22Rv1 (cell line): ENCODE measurements at regions not wholly inside any gene's neighbourhood (a gene's known extent, or its start where the extent isn't known, plus 50 kb on each side); places are given as distances from the start of the nearest gene placed in this dataset.
A peak's percentile ranks its signal among the peaks of the same experiment; 100 is the strongest.

ENCODE experiments used
- H3K27ac ChIP-seq: fragments of 450-650 bp; 2 replicates; pipeline ENCODE4 v1.5.1; 2017
- CTCF ChIP-seq: fragments of 450-650 bp; IDR thresholded peaks from 2 replicates; pipeline ENCODE4 v1.5.1; 2017; ENCODE audit warnings: mild to moderate bottlenecking
- ZFX ChIP-seq: fragments of 450-650 bp; IDR thresholded peaks from 2 replicates; pipeline ENCODE4 v1.6.1; 2017; ENCODE audit warnings: antibody characterized with exemption, borderline replicate concordance

DNA sequence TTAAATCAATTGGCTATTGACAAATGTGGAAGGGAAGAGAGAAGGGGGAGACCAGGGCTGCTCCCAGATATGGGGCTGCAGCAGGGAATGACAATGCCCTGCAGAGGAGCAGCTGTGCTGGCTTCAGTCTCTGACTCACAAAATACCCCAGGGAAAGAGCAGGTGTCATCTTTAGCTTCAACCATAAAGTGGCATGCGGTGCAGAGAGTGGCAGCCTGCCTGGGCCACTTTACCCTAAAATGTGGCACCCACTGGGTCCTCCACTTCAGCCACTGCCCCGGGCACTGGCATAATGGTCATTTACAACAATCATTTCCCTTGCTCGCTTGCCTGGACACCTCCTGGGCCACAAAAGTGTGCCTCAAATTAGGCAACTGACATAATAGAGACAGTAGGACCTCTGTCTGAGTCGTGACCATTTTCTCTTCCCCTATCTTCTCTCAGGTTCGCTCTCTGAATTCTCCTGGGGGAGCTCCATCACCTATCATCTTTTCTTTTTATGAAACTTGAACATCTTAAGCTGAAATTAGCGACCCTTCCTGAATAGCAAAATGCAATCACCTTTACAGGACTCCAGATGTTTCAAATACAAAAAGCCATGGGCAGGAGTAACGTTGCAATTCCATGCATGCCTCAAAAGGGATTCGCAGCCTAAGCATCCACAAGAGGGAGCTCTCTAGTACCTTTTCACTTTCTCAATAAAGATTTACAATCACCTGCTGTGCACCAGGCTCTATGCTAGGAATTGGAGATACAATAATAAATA lies 179.9 kb upstream of the ATF7IP start:
- no peak overlapping the region for H3K27ac ChIP-seq
- TF ChIP-seq CTCF, result peak; percentile 96
- TF ChIP-seq ZFX, result no peak

- no peak overlapping the region for H3K27ac ChIP-seq
- TF ChIP-seq CTCF, result peak; percentile 65
- no peak for TF ChIP-seq ZFX
These were observed 179.3 kb upstream of the ATF7IP start for GRCh38 chr12:14186193-14186502.

GRCh38 chr12:14187002-14187401 lies 178.5 kb upstream of the ATF7IP start:
- no peak for TF ChIP-seq ZFX
- no peak for TF ChIP-seq CTCF
- no peak overlapping the region for H3K27ac ChIP-seq

GRCh38 chr12:14187966-14188365 lies 177.5 kb upstream of the ATF7IP start:
- no peak overlapping the region for H3K27ac ChIP-seq
- TF ChIP-seq CTCF (no peak), ZFX (no peak)

- H3K27ac ChIP-seq, result no peak overlapping the region
- TF ChIP-seq ZFX (no peak), CTCF (no peak)
These were observed 176.7 kb upstream of the ATF7IP start for GRCh38 chr12:14188744-14189143.

DNA sequence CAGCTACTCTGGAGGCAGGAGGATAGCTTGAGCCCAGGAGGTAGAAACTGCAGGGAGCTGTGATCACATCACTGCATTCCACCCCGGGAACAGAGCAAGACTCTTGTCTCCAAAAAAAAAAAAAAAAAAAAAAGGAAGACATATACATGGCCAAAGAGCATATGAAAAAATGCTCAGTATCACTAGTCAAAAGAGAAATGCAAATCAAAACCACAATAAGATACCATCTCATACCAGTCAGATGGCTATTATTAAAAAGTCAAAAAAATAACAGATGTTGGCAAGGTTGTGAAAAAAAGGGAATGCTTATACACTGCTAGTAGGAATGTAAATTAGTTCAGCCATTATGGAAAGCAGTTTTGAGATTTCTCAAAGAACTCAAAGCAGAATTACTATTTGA lies 174.8 kb upstream of the ATF7IP start:
- no peak overlapping the region for H3K27ac ChIP-seq

More for the DNA sequence above, 174.8 kb upstream of the ATF7IP start:
- TF ChIP-seq ZFX, result no peak
- no peak for TF ChIP-seq CTCF
